ENCODE measurements at regions not wholly inside any gene's neighbourhood (a gene's known extent, or its start where the extent isn't known, plus 50 kb on each side); places are given as distances from the start of the nearest gene placed in this dataset.

DNA sequence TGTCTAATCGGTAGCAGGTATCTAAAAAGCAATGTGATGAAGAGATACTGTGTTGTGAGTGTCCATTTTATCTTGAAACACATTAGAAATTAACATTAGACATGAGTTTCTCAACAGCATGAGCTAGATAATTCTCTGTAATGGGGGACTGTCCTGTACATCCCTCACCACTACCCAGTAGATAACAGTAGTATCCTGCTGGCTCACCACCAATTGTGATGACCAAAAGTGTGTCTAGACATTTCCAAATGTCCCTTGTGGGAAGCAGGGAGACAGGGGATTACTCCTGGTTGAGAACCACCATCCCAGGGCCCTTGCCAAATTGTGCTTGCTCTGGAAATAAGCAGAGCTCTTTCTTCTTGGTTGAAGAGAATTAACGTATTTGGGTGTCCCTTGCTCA lies 239.3 kb downstream of the IRS1 start:
- H3K27ac Mint-ChIP-seq = no peak overlapping the region
- ChIA-PET POLR2A (ENCODE audit: partially characterized antibody) (no interaction called here), CTCF (ENCODE audit: partially characterized antibody) (no interaction called here)
- H3K9me3 ChIP-seq (ENCODE audit: control insufficient read depth in 1 of 2, low read length in 2 of 2) = no peaks in the 10 kb centered on the region
- H3K27ac ChIP-seq (ENCODE audit: low read depth, low read length) = no peak overlapping the region
- H3K4me1 ChIP-seq (ENCODE audit: insufficient read depth, low read length) = no peaks in the 10 kb centered on the region
- intact Hi-C loops (cut with micrococcal nuclease) = no loop called here
- no peak overlapping the region for H3K4me3 ChIP-seq (ENCODE audit: low read length in 2 of 2)
- no peaks in the 10 kb centered on the region for H3K36me3 ChIP-seq (ENCODE audit: insufficient read depth, low read length)
- H3K4me3 Mint-ChIP-seq = no peak overlapping the region
- no peaks in the 10 kb centered on the region for H3K4me1 Mint-ChIP-seq
- H3K9me3 Mint-ChIP-seq = no peaks in the 10 kb centered on the region
- peaks cover 7 to 10% of the 10 kb centered on the region in 2 donors for H3K27me3 Mint-ChIP-seq
- DNase-seq = no peak
- no peaks in the 10 kb centered on the region for H3K27me3 ChIP-seq (ENCODE audit: insufficient read depth, low read length)
- no peaks in the 10 kb centered on the region for H3K36me3 Mint-ChIP-seq

DNA sequence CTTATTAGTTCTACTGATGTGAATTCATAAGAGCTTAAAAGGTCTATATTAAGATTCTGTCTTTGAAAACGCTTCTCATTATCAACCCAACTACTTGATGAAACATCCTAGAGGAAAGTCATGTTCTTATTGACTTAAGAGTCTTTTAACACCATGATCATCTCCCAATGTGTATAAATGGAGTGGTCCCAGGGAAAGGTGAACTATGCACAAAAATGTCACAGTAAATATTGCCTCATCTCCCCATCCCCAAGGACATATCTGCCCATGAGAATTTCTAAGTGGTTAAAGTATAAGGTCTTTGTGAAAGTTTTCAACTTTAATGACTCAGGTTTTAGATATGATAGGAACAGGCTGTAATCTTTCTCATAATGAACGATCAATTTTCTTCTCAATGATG lies 240.1 kb downstream of the IRS1 start:
- intact Hi-C loops (cut with micrococcal nuclease) = no loop called here
- Histone ChIP-seq H3K4me3 (ENCODE audit: low read length in 2 of 2) (no peak overlapping the region), H3K4me1 (ENCODE audit: insufficient read depth, low read length) (no peaks in the 10 kb centered on the region), H3K9me3 (ENCODE audit: control insufficient read depth in 1 of 2, low read length in 2 of 2) (no peaks in the 10 kb centered on the region), H3K36me3 (ENCODE audit: insufficient read depth, low read length) (no peaks in the 10 kb centered on the region), H3K27ac (ENCODE audit: low read depth, low read length) (no peak overlapping the region), H3K27me3 (ENCODE audit: insufficient read depth, low read length) (no peaks in the 10 kb centered on the region)
- H3K4me1 Mint-ChIP-seq = no peaks in the 10 kb centered on the region
- no peaks in the 10 kb centered on the region for H3K9me3 Mint-ChIP-seq
- H3K27me3 Mint-ChIP-seq = peaks cover 7 to 10% of the 10 kb centered on the region in 2 donors
- no peak overlapping the region for H3K4me3 Mint-ChIP-seq
- DNase-seq = no peak
- H3K27ac Mint-ChIP-seq = no peak overlapping the region
- H3K36me3 Mint-ChIP-seq = no peaks in the 10 kb centered on the region
- CTCF ChIA-PET (ENCODE audit: partially characterized antibody) = interaction anchor here (0.5 kb wide), 1 partner anchor 485 kb away, joined by 3 read pairs; no protein-coding TSS in a partner anchor
- POLR2A ChIA-PET (ENCODE audit: partially characterized antibody) = no interaction called here

DNA sequence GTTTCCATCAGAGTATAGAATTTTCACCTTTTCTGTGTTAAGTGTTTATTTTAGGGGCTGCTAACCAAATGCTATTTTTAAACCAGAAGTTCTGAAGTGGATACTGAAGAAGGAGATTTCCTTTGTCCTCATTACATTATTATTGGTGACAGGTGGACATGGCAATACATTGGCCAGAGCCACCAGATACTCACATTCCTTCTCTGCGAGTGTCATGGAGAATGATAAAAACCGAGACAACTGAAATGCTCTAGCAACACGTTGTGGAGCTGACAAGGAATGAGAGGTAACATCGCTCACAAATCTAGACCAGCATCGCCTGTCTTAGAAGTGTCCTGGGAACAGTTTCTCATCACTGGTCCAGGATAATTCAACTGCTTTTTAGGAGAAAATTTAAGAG lies 241.2 kb downstream of the IRS1 start:
- Mint-ChIP-seq H3K36me3 (no peaks in the 10 kb centered on the region), H3K27me3 (peaks cover 4 to 8% of the 10 kb centered on the region in 2 donors), H3K4me3 (no peak overlapping the region), H3K27ac (no peak overlapping the region), H3K9me3 (no peaks in the 10 kb centered on the region), H3K4me1 (no peaks in the 10 kb centered on the region)
- DNase-seq = no peak
- intact Hi-C loops (cut with micrococcal nuclease) = no loop called here
- H3K9me3 ChIP-seq (ENCODE audit: control insufficient read depth in 1 of 2, low read length in 2 of 2) = no peaks in the 10 kb centered on the region
- CTCF ChIA-PET (ENCODE audit: partially characterized antibody) = no interaction called here
- POLR2A ChIA-PET (ENCODE audit: partially characterized antibody) = no interaction called here
- H3K36me3 ChIP-seq (ENCODE audit: insufficient read depth, low read length) = no peaks in the 10 kb centered on the region
- no peaks in the 10 kb centered on the region for H3K4me1 ChIP-seq (ENCODE audit: insufficient read depth, low read length)
- no peak overlapping the region for H3K27ac ChIP-seq (ENCODE audit: low read depth, low read length)
- no peak overlapping the region for H3K4me3 ChIP-seq (ENCODE audit: low read length in 2 of 2)
- H3K27me3 ChIP-seq (ENCODE audit: insufficient read depth, low read length) = no peaks in the 10 kb centered on the region

DNA sequence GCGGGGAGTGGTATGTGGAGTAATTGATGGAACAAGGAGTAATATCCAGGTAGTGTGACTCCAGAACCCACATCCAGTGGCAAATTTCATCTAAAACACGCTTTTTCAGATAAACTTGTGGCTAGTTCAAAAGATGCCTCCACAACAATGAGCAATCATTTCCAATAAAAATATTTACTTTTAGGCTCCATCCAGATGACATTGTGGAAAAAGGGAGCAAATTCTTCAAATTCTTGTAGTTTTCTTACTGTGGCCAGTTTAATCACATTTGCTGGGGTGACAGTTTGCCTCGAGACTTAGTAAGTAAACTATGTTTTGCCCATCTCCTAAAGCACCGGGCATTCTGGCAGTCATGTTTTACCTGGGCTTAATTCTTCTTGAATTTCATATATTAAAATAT lies 243.6 kb downstream of the IRS1 start:
- H3K9me3 ChIP-seq (ENCODE audit: control insufficient read depth in 1 of 2, low read length in 2 of 2) = no peaks in the 10 kb centered on the region
- no peak for DNase-seq
- Mint-ChIP-seq H3K9me3 (no peaks in the 10 kb centered on the region), H3K36me3 (no peaks in the 10 kb centered on the region), H3K27me3 (peaks cover 4 to 8% of the 10 kb centered on the region in 2 donors), H3K27ac (no peak overlapping the region), H3K4me1 (no peaks in the 10 kb centered on the region), H3K4me3 (no peak overlapping the region)
- H3K4me1 ChIP-seq (ENCODE audit: insufficient read depth, low read length) = no peaks in the 10 kb centered on the region
- H3K4me3 ChIP-seq (ENCODE audit: low read length in 2 of 2) = no peak overlapping the region
- no peaks in the 10 kb centered on the region for H3K36me3 ChIP-seq (ENCODE audit: insufficient read depth, low read length)
- ChIA-PET CTCF (ENCODE audit: partially characterized antibody) (no interaction called here), POLR2A (ENCODE audit: partially characterized antibody) (no interaction called here)
- H3K27me3 ChIP-seq (ENCODE audit: insufficient read depth, low read length) = no peaks in the 10 kb centered on the region
- intact Hi-C loops (cut with micrococcal nuclease) = no loop called here
- H3K27ac ChIP-seq (ENCODE audit: low read depth, low read length) = no peak overlapping the region

DNA sequence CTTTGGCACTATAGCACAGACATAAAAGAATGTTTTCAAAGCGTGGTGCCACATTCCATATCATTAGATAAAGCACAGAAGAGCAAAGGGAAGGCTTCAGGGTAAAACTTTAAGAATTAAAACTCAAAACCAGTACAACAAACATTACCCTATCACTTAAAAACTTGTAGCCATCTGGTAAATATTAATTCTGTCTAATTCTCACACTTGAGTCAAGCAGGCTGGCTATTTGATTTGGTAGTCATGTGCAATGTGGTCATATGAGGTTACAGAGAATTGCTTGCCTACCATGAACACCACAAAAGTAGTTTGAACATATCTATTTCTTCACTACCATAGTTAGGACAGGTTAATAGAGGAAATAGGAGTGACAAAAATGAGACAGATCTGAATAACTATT lies 244.9 kb downstream of the IRS1 start:
- CTCF ChIA-PET (ENCODE audit: partially characterized antibody) = no interaction called here
- intact Hi-C loops (cut with micrococcal nuclease) = no loop called here
- H3K36me3 ChIP-seq (ENCODE audit: insufficient read depth, low read length) = no peaks in the 10 kb centered on the region
- H3K27ac Mint-ChIP-seq = no peak overlapping the region
- H3K9me3 ChIP-seq (ENCODE audit: control insufficient read depth in 1 of 2, low read length in 2 of 2) = no peaks in the 10 kb centered on the region
- no peaks in the 10 kb centered on the region for H3K4me1 Mint-ChIP-seq
- no peak overlapping the region for H3K4me3 Mint-ChIP-seq
- peaks cover 4% of the 10 kb centered on the region in 2 donors for H3K27me3 Mint-ChIP-seq
- no peaks in the 10 kb centered on the region for H3K4me1 ChIP-seq (ENCODE audit: insufficient read depth, low read length)
- no peaks in the 10 kb centered on the region for H3K36me3 Mint-ChIP-seq
- POLR2A ChIA-PET (ENCODE audit: partially characterized antibody) = no interaction called here
- no peak overlapping the region for H3K4me3 ChIP-seq (ENCODE audit: low read length in 2 of 2)
- H3K9me3 Mint-ChIP-seq = no peaks in the 10 kb centered on the region
- H3K27ac ChIP-seq (ENCODE audit: low read depth, low read length) = no peak overlapping the region
- H3K27me3 ChIP-seq (ENCODE audit: insufficient read depth, low read length) = no peaks in the 10 kb centered on the region
- DNase-seq = no peak

DNA sequence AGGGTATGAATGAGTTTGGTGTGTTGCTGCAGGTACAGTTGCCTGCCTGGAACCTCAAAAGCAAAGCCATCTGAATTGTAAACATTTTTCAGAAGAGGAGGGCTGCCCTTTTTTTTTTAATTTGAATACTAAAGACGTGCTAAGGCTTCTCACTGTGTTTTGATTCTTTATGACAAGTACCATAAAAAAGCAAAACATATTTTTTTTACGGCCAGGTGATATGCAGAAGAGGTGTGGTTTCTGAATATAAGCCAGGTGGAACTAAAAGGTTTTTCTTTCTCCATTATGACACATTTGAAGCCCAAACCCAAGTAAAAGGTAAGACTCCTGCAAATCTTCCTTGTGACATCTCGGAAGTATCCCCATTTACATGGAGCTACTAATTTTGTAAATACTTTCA lies 246.3 kb downstream of the IRS1 start:
- intact Hi-C loops (cut with micrococcal nuclease) = no loop called here
- ChIA-PET CTCF (ENCODE audit: partially characterized antibody) (no interaction called here), POLR2A (ENCODE audit: partially characterized antibody) (no interaction called here)
- Mint-ChIP-seq H3K4me3 (no peak overlapping the region), H3K27ac (no peak overlapping the region), H3K9me3 (no peaks in the 10 kb centered on the region), H3K36me3 (no peaks in the 10 kb centered on the region), H3K4me1 (no peaks in the 10 kb centered on the region), H3K27me3 (peaks cover 4% of the 10 kb centered on the region in 2 donors)
- no peak for DNase-seq
- Histone ChIP-seq H3K27ac (ENCODE audit: low read depth, low read length) (no peak overlapping the region), H3K4me1 (ENCODE audit: insufficient read depth, low read length) (no peaks in the 10 kb centered on the region), H3K27me3 (ENCODE audit: insufficient read depth, low read length) (no peaks in the 10 kb centered on the region), H3K4me3 (ENCODE audit: low read length in 2 of 2) (no peak overlapping the region), H3K36me3 (ENCODE audit: insufficient read depth, low read length) (no peaks in the 10 kb centered on the region), H3K9me3 (ENCODE audit: control insufficient read depth in 1 of 2, low read length in 2 of 2) (no peaks in the 10 kb centered on the region)

DNA sequence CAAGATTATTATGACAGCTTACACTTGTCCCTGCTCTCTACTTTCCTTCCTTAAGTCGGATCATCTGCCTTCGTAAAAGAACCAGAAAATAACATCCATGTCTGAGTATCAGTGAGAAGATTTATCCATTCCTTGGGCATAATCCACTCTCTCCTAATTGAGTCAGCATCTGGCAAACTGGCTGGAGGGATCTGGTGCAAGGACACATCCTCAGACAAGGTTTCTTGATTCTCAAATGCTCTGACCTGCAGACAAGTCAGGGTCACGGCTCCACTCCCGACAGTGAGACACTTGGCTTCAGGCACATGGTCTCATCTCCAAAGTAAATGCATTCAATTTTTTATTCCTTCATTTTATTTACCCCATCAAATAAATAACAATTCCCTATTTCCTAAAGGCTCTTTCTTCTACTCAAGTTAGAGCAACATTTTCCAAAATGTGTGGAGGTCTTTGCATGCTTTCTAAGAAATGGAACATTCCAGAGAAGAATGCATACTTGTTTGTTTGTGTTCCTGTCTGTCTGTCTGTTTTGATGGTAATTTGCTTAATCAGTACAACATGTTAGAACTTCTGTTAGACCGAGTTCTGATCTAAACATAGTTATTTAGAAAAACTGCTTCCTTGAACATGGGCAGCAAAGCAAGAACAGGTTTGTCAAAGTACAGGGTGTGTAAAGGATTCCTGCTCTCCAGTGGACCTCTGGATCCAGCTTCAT lies 246.9 kb downstream of the IRS1 start:
- Mint-ChIP-seq H3K9me3 (no peaks in the 10 kb centered on the region), H3K4me3 (no peak overlapping the region), H3K27me3 (peaks cover 4% of the 10 kb centered on the region in 2 donors), H3K36me3 (no peaks in the 10 kb centered on the region), H3K27ac (no peak overlapping the region), H3K4me1 (no peaks in the 10 kb centered on the region)
- intact Hi-C loops (cut with micrococcal nuclease) = no loop called here
- no peaks in the 10 kb centered on the region for H3K4me1 ChIP-seq (ENCODE audit: insufficient read depth, low read length)
- POLR2A ChIA-PET (ENCODE audit: partially characterized antibody) = no interaction called here
- H3K27me3 ChIP-seq (ENCODE audit: insufficient read depth, low read length) = no peaks in the 10 kb centered on the region
- no peak overlapping the region for H3K4me3 ChIP-seq (ENCODE audit: low read length in 2 of 2)
- DNase-seq = no peak
- CTCF ChIA-PET (ENCODE audit: partially characterized antibody) = no interaction called here
- H3K27ac ChIP-seq (ENCODE audit: low read depth, low read length) = no peak overlapping the region
- H3K36me3 ChIP-seq (ENCODE audit: insufficient read depth, low read length) = no peaks in the 10 kb centered on the region
- no peaks in the 10 kb centered on the region for H3K9me3 ChIP-seq (ENCODE audit: control insufficient read depth in 1 of 2, low read length in 2 of 2)
